GM13976 (cell line): ENCODE measurements at regions not wholly inside any gene's neighbourhood (a gene's known extent, or its start where the extent isn't known, plus 50 kb on each side); places are given as distances from the start of the nearest gene placed in this dataset.

Source experiments
- DNase-seq: peaks from one replicate; pipeline ENCODE4 v3.0.0; 2012; ENCODE audit warnings: low spot score
- in situ Hi-C: fragments of 300-500 bp; cut with MboI; formaldehyde crosslinking; loops from one replicate; pipeline ENCODE4 v1.12.0; 2022; ENCODE audit warnings: low sequenced_read_pairs, mixed read lengths, inconsistent platforms; ENCODE audit not compliant: unreplicated experiment
- TF ChIP-seq, protein P1 (sequence below): IDR thresholded peaks from 2 replicates; pipeline ENCODE4 v1.5.1; 2012; ENCODE audit warnings: borderline replicate concordance, mild to moderate bottlenecking; ENCODE audit not compliant: insufficient read depth; ENCODE audit errors: extremely low read depth, missing control alignments, control extremely low read depth

DNA sequence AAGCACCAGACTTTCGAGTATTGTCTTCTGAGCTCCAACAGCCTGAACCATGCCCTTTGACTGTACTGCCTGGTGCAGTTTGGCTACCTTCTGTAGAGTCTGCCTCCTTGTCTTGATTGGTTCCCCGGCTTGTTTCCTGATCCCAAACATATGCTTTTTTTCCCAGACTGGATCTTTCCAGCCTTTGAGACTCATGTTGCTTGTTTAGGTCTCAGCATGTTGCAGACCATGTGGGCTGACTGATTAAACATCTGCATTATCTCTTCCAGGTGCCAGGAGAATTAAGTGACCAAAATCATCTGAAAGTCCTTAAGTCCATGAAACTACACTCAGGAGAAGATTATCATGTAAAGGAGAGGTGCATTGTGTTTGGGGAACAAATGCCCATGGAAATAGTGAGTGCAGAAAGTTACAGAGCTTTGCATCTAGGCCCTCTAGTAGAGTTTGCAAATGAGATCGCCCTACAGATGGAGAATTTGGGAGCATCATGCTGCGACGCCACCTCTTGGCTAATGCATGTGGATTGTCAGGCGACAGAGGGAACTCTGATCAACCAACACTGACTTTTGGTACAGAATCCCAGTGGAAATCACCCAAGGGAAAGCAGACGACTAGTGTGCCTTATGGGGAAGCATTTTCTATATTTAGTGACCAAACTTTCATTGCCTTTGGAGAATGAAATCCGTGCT, 188.8 kb downstream of the BLID start:
- TF ChIP-seq, protein P1, sequence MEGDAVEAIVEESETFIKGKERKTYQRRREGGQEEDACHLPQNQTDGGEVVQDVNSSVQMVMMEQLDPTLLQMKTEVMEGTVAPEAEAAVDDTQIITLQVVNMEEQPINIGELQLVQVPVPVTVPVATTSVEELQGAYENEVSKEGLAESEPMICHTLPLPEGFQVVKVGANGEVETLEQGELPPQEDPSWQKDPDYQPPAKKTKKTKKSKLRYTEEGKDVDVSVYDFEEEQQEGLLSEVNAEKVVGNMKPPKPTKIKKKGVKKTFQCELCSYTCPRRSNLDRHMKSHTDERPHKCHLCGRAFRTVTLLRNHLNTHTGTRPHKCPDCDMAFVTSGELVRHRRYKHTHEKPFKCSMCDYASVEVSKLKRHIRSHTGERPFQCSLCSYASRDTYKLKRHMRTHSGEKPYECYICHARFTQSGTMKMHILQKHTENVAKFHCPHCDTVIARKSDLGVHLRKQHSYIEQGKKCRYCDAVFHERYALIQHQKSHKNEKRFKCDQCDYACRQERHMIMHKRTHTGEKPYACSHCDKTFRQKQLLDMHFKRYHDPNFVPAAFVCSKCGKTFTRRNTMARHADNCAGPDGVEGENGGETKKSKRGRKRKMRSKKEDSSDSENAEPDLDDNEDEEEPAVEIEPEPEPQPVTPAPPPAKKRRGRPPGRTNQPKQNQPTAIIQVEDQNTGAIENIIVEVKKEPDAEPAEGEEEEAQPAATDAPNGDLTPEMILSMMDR, result no peak
- no peak for DNase-seq
- in situ Hi-C loops, result no loop called here

DNA sequence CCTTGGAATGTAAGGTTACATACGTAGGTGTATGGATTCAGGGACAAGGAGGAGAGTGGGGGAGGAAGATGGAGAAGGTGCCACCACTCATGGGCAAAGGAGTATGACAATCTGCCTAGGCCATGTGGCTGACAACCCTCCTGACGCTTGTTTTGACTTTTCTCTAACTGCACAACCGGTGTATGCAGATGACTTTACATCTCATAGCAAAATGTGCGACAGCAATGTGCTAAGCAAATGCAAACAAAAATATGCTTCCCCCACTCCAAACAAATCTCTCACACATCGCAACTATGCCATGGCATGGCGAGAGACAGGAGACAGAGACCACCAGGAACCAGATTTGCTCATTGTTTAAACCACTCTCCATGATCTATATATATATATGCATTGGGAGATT, 191.8 kb downstream of the BLID start:
- TF ChIP-seq, protein P1, result no peak
- in situ Hi-C loops, result no loop called here
- no peak for DNase-seq

DNA sequence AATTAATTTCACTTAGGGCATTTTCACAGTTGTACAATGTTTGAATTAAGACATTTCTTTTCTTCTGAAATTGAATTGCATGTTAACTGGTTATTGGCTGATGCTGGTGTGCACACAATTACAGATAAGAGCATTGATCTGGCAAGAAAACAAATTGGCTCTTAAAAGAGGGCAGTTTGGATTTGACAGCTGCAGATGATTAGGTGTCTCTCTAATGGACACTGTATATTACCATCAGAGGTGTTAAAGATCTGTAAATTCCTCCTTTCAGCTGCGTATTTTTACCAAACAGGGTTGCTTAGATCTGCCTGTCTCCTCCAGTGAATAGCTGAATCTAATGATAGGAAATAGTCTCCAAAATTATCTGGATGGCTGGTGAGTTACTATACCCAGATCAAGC, 198.5 kb downstream of the BLID start:
- in situ Hi-C loops, result no loop called here

DNA sequence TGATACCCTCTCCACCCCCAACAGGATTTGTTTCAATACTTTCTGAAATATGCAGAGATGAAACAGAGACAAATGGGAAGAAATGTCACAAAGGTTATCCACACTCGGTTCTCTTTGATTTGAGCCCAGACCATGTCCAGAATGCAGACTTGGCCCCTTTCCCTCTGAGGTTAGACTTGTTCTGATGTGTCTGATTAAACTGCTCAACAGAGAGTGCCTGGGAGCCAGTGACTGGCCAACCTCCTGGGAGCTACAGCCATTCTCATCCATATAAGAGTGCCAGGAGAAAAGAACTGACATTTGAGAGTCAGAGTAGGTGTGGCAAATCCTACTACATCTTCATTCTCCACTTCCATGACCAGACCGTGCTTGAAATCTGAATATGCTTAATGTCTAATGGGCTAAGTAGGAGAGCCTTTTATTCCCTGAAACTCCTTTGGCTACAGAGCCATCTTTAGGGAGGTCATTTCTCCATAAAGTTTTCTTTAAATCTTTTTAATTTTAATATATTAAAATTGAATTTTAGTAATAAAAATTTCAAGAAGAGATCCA, 201.4 kb downstream of the BLID start:
- TF ChIP-seq, protein P1, result no peak
- no peak for DNase-seq
- in situ Hi-C loops, result no loop called here

More for the DNA sequence above, 198.5 kb downstream of the BLID start:
- DNase-seq, result no peak
- TF ChIP-seq, protein P1, result no peak

DNA sequence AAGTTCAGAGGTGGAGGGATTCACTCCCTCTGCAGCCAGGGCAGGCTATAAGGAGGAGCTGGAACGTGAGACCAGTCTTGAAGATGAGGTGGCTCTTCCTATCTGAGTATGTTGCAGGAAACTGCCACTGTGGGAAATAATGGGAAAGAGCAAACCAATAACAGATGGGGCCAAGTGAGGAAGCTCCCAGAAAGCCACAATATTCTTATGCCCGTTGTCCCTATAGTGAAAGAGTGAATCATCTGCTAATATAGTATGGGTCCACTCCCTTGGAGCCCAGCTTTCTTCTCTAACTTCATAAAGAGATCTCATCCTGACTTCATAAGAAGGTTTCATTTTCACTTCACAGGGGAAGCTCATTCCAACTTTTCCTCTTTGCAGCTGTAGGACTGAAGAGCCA, 206.4 kb downstream of the BLID start:
- TF ChIP-seq, protein P1, result no peak
- in situ Hi-C loops, result no loop called here
- DNase-seq, result no peak

DNA sequence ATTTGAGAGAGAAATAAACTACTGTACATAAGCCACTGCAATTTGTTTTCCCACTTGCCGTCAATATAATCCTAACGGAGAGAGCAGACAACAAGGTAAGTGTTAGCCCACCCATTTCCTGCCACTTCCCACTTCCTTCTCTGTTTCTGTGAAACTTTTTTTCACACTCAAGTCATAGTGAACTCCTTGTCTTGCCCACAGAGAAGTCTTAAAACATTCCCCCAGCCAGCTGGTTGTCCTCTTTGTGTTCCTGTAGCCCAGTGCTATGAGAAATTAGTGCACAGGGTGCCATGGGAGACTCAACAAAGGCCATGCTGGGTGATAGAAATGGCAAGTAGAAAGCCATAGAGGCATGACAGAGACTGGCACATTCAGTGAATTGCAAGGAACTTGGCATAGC, 208.6 kb downstream of the BLID start:
- in situ Hi-C loops, result no loop called here
- DNase-seq, result no peak
- TF ChIP-seq, protein P1, result no peak
